ENCODE measurements at regions not wholly inside any gene's neighbourhood (a gene's known extent, or its start where the extent isn't known, plus 50 kb on each side); places are given as distances from the start of the nearest gene placed in this dataset.

- TF ChIP-seq, protein P1, sequence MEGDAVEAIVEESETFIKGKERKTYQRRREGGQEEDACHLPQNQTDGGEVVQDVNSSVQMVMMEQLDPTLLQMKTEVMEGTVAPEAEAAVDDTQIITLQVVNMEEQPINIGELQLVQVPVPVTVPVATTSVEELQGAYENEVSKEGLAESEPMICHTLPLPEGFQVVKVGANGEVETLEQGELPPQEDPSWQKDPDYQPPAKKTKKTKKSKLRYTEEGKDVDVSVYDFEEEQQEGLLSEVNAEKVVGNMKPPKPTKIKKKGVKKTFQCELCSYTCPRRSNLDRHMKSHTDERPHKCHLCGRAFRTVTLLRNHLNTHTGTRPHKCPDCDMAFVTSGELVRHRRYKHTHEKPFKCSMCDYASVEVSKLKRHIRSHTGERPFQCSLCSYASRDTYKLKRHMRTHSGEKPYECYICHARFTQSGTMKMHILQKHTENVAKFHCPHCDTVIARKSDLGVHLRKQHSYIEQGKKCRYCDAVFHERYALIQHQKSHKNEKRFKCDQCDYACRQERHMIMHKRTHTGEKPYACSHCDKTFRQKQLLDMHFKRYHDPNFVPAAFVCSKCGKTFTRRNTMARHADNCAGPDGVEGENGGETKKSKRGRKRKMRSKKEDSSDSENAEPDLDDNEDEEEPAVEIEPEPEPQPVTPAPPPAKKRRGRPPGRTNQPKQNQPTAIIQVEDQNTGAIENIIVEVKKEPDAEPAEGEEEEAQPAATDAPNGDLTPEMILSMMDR (IDR thresholded peaks at IDR 0.05): no peak
- no peak for TF ChIP-seq POLR2A (IDR thresholded peaks at IDR 0.05)
- H3K9me3 ChIP-seq: no peaks in the 10 kb centered on the region
- no peaks in the 10 kb centered on the region for H3K27me3 ChIP-seq
- H3K27ac ChIP-seq: no peak overlapping the region
- DNase-seq: no peak
- no peaks in the 10 kb centered on the region for H3K36me3 ChIP-seq
- H3K4me3 ChIP-seq: no peak overlapping the region
- no peaks in the 10 kb centered on the region for H3K4me1 ChIP-seq
These were observed 137.9 kb downstream of the AEBP2 start for GRCh38 chr12:19577281-19577530.

GRCh38 chr12:19584732-19585131, 145.4 kb downstream of the AEBP2 start:
- Histone ChIP-seq H3K9me3 (peaks cover 0 to 8% (median 4%) of the 10 kb centered on the region in 4 donors), H3K4me3 (no peak overlapping the region), H3K27ac (no peak overlapping the region), H3K4me1 (no peaks in the 10 kb centered on the region), H3K36me3 (no peaks in the 10 kb centered on the region), H3K27me3 (no peaks in the 10 kb centered on the region)
- no peak for DNase-seq
- TF ChIP-seq, protein P1 (IDR thresholded peaks at IDR 0.05): no peak
- TF ChIP-seq POLR2A (IDR thresholded peaks at IDR 0.05): no peak

- Histone ChIP-seq H3K36me3 (no peaks in the 10 kb centered on the region), H3K27me3 (no peaks in the 10 kb centered on the region), H3K9me3 (peaks cover 0 to 2% (median 0%) of the 10 kb centered on the region in 4 donors), H3K4me1 (no peaks in the 10 kb centered on the region), H3K27ac (no peak overlapping the region), H3K4me3 (no peak overlapping the region)
- DNase-seq: no peak
- no peak for TF ChIP-seq POLR2A (IDR thresholded peaks at IDR 0.05)
- TF ChIP-seq, protein P1 (IDR thresholded peaks at IDR 0.05): no peak
These were observed 149.7 kb downstream of the AEBP2 start for GRCh38 chr12:19588951-19589350.

DNA sequence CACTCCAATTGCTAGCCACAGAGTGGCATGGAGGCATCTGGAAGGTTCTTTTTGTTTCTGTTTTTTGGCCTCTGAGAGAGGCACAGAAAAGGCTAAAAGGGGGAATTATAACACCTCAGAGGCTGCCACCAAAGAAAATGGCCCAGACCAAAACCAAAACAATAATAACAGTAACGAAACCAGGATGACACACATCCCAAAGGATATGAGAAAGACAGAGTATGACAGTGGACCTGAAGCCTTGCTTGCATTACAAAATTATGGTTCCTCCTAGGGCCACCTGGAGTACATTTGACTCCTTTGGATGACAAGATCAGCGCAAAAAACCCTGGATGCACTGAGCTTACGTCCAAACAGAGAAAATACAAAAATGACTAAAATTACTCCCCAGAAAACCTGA, 152.7 kb downstream of the AEBP2 start:
- no peaks in the 10 kb centered on the region for H3K36me3 ChIP-seq
- no peaks in the 10 kb centered on the region for H3K4me1 ChIP-seq
- TF ChIP-seq, protein P1 (IDR thresholded peaks at IDR 0.05): no peak
- no peak for TF ChIP-seq POLR2A (IDR thresholded peaks at IDR 0.05)
- no peak for DNase-seq
- no peaks in the 10 kb centered on the region for H3K27me3 ChIP-seq
- no peaks in the 10 kb centered on the region for H3K9me3 ChIP-seq
- H3K4me3 ChIP-seq: no peak overlapping the region
- H3K27ac ChIP-seq: no peak overlapping the region

- TF ChIP-seq POLR2A (IDR thresholded peaks at IDR 0.05): no peak
- TF ChIP-seq, protein P1 (IDR thresholded peaks at IDR 0.05): no peak
- H3K36me3 ChIP-seq: no peaks in the 10 kb centered on the region
These were observed 157.3 kb downstream of the AEBP2 start for GRCh38 chr12:19596434-19597166.

More at GRCh38 chr12:19596434-19597166, 157.3 kb downstream of the AEBP2 start:
- no peaks in the 10 kb centered on the region for H3K4me1 ChIP-seq
- H3K4me3 ChIP-seq: no peak overlapping the region
- H3K27me3 ChIP-seq: no peaks in the 10 kb centered on the region
- no peak overlapping the region for H3K27ac ChIP-seq
- DNase-seq: no peak
- H3K9me3 ChIP-seq: no peaks in the 10 kb centered on the region

All from Peyer's patch (tissue), 4 donors.